Fibroblast of skin of left biceps (primary cell): ENCODE measurements at regions not wholly inside any gene's neighbourhood (a gene's known extent, or its start where the extent isn't known, plus 50 kb on each side); places are given as distances from the start of the nearest gene placed in this dataset.

Source experiments
- DNase-seq, 2 experiments: peaks; one replicate each; pipeline ENCODE4 v3.0.0-alpha.2; 2013; ENCODE audit warnings: low read depth in 2 of 2

DNA sequence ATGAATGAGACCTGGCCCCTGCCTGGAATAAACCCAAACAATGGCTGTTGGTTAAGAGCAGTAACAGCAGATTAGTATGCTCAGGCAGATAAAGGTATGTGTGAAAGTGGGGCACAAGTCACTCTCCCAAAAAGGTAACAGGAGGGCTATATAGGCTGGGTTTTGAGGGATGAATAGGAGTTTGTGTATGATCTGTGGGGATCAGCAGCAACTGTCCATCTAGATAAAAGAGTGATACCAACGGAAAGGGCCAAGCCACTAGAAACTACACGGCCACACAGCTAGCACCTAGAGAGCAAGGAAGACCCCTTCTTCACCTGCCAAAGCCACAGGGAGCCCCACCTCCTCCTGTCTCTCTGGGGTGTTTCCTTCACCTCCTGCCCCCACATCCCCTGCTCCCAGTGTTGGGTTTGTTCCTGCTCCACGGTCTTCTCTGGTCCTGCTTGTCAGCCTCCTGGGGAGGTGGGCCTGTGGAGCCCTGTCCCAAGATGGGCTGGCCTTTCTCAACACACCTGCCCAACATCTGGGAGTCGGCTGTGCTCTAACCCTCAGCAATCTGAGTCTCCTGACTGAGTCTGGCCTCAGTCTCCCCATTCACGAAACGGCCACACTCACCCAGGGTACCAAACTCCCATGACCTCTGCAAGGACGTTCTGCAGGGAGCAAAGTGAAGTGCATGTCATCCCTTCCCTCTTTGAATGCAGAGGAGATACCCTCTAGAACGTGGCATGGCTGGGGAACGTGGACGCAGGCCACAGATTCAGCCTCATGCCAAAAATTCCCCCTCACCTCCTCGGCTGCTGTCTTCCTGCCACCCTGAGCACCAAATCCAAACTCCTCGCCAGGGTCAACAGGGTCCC, 108.2 kb downstream of the NCOR2 start:
- DNase-seq = no peak

DNA sequence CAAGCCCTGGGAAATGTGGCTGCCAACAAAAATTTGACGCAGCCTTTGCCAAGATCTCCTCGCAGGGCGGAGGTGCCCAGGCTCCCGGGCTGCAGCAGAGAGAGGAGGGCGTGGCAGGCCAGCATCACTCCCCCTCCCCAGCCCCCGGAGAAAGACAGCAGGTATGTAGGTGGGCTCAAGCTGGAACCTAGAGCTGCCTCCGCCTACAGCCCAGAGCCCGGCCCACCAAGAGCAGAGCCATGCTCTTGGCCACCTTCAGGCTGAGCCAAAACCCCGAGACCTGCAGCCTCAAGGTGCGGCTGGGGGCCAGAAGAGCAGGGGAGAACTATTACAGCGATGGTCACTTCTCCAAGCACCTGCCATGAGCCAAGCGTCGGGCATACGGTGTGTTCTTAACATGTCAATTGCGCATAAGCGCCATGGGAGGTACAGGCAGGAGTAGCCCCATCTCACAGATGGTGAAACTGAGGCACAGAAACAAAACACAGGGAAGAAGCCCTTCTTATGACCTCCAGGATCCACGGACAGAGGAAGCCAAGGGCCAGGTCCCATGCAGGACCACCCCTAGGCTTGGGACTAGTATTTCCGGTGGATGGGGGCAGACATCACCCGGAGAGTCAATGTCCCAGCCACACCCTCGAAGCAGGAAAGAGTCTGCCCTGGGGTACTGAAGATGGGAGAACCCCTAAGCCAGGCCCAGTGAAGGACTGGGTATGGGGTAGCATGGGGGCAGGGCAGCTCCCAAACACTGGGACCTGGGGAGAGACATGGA, 109.0 kb downstream of the NCOR2 start:
- DNase-seq = no peak

DNA sequence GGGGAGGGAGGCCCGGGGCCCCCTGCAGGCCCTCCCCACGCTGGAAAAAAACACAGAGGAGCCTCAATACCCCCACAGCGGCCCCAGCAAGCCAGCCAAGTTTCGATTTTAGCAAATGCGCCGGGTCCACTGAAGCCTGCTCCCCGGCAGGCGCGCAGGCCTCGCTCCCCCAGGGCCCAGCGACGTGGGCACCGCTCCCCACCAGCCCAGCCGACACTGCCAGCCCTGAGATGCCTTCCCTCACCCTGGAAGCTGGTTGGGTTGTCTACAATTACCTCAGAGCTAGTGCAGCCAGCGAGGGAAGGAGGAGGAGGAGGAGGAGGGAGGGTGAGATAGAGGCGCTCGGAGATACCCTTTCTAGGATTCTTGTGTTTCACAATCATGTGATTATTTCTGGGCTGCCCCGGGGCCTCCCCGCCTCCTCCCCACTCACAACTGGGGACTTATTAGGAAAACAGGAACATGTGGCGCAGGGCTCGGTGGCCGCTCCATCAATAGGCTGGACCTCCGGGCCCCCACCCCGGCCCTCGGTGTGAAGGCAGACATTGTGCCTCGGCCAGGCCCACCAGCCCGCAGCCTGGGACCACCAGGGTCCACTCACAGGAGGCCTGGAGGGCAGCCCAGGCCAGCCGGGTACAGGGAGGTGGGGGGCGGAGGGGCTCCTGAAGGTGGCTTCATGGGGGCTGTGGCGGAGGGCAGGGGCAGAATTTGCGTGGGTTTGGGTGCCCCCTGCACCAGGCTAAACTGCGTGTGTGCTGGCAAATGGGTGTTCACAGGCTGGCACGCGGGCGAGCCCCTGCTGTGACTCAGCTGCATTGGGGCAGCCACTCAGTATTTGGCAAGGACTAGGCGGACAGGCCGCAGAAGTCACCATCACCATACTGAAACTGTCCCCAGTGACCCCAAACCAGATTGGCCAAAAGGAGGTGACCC, 109.9 kb downstream of the NCOR2 start:
- no peak for DNase-seq

DNA sequence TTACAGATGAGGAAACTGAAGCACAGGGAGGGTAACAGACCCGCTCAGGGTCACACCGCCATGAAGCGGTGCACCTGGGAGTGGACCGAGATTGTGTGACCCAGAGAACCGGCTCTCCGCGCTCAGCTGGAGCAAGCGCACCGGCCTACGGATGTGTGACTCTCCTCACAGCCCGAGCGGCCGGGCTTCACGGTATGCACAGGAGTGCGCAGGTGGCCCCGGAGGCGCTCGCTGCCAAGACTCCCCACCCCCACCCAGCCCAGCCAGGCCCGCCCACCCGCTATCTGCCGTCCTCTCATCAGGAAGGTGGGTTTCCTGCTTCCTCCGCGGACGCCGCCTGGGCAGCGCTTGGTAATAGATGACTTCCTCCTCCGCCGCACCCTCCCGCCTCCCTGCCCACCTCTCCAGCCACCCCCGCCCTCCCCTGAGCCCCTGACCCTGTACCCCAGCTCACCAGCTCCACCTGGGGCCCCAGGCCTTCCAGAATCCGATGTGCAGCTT, 110.7 kb downstream of the NCOR2 start:
- no peak for DNase-seq

DNA sequence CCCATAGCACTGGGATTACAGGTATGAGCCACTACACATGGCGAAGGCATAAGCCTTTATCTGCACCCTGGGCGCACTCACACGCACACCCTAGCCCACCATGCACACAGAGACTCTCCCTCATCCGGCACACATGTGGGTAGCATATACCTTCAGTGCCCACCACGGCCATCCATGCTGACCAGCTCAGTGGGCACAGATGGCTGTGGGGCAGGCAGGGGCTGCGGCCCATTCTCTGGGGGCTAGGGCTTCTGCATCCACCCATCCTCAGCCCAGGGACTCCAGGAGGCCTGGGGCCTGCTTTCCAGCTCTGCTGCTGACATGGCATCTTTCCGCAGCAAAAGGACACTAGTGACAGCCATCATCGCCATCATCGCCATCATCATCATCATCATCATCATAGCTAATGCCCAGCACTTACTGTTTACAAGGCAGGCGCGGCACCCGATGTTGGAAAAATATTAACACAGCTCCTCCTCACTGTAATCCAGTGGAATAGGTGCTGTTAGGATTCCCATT, 111.2 kb downstream of the NCOR2 start:
- no peak for DNase-seq

DNA sequence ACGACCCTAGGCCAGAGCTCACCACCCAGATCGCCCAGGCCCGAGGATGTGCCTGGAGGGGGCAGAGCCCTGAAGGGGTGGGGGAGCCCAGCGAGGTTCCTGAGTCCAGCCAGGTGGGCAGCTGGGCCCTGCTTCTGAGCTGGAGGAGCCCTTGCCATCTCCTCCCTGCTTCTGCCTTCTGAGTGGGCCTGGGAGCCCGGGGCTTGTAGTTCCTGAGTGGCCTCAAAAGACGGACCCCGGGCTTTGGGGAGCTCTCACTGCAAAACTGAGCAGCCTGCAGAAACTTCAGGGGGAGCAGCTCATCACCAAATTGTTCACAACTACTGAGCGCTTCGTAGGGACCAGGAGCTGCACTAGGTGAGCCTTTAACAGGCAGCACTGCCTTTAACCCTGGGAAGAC, 112.1 kb downstream of the NCOR2 start:
- no peak for DNase-seq

DNA sequence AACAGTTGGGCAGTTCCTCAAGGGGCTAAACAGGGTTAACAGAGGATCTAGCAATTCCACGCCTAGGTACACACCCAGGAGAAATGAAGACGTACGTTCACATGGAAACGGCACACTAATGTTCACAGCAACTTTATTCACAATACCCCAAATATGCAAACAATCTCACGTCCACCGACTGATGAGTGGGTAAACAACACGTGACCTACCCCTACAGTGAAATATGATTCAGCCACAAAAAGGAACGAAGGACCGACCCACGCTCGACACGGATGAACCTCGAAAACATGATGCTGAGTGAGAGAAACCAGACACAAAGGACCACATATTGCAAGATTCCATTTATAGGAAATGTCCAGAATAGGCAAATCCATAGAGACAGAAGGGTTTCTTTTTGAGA, 112.7 kb downstream of the NCOR2 start:
- DNase-seq = no peak

DNA sequence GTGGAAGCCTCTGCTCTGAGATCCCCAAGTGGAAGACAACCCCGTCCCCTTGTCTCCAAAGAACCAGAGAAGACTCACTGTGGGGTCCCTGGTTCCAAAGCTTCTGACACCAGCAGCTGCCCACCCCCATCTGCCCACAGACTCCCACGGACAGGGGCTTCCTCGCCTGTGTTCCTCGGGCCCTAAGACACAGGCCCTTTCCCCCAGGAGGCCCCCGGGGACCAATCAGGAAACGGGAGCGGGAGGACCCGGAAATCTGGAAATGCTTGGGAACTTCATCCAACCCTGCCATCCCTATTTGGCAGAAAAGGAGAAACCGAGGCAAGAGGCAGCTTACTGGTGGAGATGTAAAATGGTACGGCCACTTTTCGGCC, 113.1 kb downstream of the NCOR2 start:
- DNase-seq = no peak

DNA sequence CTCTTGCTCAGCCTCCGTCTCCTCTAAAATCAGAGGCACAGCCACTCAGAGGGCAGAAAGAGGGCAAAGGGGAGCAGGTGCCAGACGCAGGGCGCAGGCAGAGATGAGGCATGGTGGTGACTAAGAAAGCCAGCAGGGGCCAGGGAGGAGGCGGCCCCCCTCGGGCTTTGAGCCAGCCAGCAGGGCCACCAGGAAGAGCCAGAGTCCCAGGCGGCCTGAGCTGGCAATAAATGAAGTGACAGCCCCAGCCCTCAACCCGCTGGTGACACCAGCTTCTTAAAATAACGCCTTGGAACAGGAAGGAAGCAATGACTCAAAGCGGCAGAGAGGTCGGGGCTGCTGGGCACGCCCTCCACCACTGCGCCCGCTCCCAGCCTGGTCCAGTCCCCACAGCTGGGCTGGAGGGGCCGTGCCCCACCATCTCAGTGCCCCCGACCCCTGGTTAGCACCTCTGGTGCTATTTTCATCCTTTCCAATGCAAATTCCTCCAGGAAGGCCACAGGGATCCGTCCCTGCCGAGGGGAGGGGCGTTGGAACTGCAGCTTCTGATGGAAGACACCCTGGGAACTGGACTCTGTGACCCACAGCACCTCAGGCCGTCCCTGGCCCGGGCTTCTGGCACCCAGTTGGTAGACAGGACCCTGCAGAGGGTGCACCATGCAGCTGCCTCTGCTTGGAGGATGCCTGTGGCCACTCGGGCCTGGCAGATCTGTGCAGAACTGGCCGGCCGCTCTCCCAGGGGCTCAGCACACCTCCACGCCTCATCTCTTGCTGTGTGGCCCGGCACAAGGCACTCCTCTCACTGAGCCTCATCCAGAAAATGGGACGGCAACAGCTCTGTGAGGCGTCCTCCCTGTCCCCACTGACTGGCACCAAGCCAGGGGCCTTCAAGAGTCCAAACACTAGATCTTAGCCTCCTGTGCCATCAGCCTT, 113.7 kb downstream of the NCOR2 start:
- no peak for DNase-seq

DNA sequence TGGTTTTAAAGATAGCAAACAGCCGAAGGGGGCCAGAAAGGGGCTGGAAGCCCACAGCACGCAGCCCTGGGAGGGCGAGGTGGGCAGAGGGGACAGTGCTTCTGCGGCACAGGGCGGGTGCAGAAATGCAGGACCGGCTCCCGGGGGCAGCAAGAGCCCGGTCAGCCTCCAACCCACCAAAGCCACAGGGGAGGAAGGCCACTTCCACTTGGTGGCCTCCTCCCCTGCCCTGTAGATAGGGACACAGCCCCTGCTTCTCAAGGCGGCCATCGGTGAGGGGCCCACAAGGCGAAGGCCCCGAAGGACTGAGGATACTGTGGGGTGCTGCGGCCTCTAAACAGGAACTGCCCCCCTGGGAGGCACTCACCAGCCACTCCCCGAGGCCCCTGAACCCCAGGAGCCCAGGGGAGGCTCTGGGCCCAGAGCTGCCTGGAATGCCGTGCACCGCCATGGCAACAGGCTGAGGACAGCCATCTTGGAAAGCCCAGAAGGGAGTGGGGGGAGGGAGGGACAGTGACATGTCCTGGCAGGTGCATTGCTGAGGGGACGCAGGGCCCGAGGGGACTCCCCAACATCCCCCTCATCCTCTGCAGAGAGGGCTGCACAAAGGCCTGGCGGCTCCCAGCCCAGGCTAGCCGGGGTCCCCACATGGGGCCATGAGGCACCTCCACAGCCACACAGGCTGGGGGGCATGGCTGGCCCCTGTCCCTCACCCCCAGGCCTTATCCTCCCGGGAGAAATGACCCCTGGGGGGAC, 114.7 kb downstream of the NCOR2 start:
- no peak for DNase-seq

DNA sequence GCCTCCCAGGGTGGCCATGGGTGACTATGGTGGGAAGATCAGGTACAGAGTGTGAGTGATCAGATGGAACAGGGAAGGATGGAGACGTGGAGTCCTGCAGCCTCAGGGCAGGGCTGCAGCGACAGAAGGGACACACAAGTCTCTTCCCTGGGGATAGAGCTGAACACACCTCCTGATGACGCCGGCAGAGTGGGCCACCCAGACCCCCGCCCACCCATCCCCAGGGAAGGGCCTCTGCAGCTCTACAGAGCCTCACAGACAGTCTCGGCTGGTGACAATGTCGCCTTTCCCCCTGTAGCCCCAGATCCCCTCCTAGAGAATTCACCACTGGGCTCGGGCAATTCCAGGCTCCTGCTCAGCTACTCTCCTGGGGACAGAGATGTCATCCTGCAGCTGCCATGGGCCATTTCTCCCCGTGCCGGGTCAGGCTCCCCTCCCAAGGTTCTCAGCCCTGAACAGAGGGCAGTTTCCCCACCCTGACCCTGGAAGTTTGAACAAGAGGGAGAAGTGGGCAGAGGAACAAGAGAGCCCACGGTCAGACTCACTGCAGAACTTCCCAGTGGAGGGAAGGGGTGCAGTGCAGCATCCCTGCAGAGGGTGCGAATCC, 115.7 kb downstream of the NCOR2 start:
- DNase-seq = no peak

DNA sequence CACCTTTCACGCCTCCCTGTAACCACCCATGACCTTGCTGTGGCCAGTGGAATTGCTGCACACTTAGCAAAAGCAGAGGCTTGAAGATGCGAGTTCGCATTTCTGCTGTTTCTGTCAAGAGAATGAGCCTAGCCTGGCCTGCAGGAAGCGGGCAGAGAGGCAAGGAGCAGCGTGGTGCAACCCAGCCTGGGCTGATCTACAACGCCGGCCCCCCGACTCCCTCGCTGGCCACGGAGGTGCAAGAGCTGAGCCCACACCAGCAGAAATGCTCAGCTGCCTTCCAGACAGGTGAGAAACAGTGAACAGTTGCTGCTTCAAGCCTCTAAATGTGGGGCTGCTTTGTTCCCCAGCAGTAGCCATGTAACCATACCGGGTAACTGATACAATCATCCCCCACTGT, 116.4 kb downstream of the NCOR2 start:
- no peak for DNase-seq

DNA sequence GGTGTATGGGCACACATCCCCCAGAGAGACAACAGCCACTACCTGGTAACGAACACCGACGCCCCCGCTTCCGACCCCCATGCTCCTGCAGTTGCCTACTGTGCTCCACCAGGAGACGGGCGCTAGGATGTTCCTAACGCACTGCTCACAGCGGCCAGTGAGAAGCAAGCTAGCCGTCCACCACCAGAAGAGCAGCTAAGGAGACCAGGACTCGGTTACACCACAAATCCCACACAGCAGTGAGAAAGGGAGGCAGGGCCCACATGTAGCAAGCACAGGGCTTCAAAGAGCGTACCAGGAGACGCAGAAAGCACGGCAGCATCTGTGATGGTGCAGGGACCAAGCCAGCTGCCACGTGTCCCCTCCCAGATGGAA, 117.0 kb downstream of the NCOR2 start:
- DNase-seq = no peak

DNA sequence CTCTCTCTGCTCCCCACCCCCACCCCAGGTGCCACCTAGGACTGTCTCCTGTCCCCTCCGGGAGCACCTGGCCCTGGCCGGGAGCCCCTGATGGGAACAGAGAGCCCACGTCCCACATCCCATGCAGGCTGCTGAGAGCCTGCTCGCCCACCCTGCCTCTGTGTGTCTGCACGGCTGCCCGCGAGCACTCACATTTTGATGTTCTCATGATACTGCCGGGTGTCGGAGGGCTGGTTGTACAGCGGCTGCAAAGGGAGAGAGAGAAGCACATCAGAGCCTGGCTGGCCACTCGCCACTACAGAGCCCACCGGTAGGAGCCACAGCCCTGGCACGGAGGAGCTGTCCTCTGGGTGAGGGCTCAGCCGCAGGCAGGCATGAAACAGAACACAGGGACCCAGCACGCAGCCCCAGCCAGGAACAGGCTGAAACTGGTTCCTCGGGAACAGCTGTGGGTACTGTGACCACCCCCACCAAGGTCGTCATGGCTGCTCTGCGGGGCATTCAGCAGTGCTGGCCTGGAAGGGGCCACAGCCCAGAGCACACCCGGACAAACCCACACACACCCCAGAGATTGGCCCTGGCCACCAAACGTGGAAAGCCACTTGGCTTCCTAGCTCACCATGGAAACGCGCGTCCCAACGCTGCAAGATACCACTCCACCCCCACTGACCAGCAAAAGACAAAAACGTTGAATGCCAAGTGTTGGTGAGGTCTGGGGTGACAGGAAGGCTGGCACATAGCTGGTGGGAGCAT, 117.6 kb downstream of the NCOR2 start:
- DNase-seq = no peak

DNA sequence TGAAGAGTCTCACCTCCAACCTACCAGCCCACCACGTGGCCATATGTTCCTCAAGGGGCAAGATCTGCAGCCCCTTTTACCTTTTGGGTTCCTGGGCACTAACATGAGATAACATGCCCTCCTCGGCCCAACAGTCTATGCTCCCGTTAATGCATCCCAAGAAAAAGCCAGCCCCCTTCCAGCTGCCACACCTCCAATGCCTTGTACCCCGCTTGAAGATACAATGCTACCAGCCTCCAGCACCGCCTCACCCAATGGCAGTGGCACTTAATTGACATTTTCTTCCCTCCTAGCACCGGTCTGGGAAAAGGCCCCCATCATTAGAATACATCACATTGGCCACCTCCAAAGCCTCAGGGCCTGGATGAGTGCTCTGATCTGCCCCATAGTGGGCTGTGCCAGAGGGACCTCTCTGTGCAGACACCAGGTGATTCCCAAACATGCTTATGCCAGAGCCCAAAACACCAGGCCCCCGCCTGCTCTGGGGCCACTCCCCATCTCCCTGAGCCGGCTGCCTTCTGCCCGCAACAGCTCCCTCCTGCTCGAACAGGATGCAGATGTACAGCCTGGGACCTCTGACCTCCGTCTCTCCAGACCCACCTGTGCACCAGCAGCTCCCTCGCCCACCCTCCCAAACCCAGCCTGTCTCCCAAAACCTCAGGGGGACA, 118.3 kb downstream of the NCOR2 start:
- no peak for DNase-seq

DNA sequence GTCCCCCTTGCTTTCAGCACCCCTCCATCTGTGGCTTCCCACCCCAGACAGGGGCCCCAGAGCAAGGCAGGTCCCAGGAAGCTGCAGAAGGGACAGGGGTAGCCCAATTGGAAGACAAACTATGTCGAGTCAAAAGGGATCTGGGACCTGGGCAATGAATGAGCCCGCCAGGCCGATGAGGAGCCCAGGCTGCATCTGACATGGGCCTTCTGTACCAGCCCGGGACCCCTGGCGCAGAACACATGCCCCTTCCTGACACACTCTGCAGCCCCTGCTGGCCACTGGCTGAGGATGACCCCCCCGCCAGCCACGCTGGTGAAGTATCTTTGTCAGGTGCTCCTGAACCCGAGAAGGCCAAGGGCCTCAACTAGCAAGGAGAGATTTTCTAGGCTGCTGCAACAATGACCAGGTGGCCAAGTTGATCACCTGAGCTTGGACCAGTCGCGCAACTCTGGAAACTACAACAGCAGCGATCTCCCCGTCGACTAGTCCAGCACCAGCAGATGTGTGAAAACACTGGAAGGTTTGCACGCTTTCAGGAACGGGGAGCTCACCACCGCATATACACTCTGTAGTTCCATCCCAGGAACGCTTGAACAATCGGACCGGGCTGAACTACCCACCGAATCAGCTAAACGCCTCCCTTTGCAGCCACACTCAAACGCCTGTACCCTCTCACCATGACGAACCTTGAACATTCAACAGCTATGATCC, 119.0 kb downstream of the NCOR2 start:
- DNase-seq = no peak

DNA sequence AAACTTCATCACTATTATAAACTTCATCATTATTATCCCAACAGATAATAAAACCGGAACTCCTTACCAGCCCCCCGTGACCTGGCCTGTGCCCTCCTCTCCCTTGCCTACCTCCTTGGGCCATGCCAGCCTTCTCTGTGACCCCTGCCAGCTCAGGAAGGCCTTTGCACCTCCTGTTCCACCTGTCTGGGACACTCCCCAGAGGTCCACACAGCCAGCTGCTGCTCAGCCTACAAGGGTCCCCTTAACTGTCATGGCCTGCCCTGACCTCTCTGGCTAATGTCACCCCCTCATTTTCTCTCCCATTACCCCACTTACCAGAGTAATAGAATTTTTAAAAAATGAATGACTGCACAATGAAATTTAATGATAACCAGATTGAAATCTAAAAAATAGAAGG, 121.0 kb downstream of the NCOR2 start:
- DNase-seq = no peak

DNA sequence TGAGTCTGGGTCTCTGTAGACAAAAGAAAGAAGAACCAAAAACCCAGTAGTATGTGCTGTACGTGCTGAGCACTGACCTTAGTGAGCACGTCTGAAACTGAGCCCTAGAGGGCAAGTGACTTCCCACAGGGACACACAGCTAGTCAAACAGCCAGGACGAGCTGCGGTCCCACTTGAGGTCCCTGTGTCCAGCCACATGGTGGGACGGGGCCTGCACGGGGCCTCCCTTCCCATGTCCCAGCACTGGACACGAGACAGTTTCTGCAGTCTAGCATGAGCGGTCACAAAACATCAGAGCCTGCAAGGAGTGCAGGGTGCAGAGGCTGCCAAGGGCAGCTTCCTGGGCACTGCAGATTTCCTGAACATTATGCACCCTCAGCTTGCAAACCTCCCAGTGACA, 121.6 kb downstream of the NCOR2 start:
- DNase-seq = no peak
